ENCODE measurements at regions not wholly inside any gene's neighbourhood (a gene's known extent, or its start where the extent isn't known, plus 50 kb on each side); places are given as distances from the start of the nearest gene placed in this dataset.
A peak's percentile ranks its signal among the peaks of the same experiment; 100 is the strongest.

- DNase-seq (ENCODE audit: extremely low read depth in 1 of 2, low read depth in 1 of 2): no peak
Measured at GRCh38 chr6:150299873-150300485, 68.8 kb upstream of the IYD start.

DNA sequence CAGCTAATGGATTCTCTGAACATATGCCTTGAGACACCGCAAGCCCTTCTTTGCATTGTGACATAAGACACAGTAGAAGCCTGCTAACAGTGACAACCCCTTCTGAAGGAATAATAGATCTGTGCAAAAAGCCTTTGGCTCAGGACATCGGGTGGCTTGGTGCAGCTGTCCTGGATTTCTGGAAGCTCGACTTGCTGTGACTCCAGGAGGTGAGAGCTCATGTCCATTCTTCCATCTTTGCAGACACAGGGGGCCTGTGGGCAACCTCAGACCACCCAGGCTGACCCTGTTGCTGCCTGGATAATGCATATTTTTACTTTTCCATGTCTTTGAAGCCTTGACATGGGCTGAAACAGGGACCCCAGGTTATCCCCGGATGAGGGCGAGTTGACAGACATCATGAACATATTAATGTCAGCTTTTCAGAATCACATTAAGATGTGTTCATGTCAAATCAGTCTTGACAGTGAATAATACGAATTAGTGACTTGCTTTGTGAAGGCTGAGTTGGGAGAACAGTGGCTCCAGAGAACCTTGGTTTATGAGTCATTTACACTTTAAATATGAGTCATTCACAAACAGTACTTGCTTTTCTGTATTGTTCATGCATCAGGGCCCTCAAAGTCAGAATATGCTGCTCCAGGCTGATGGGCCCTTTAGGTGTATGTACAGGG lies 66.8 kb upstream of the IYD start:
- DNase-seq (ENCODE audit: extremely low read depth in 1 of 2, low read depth in 1 of 2): no peak

DNA sequence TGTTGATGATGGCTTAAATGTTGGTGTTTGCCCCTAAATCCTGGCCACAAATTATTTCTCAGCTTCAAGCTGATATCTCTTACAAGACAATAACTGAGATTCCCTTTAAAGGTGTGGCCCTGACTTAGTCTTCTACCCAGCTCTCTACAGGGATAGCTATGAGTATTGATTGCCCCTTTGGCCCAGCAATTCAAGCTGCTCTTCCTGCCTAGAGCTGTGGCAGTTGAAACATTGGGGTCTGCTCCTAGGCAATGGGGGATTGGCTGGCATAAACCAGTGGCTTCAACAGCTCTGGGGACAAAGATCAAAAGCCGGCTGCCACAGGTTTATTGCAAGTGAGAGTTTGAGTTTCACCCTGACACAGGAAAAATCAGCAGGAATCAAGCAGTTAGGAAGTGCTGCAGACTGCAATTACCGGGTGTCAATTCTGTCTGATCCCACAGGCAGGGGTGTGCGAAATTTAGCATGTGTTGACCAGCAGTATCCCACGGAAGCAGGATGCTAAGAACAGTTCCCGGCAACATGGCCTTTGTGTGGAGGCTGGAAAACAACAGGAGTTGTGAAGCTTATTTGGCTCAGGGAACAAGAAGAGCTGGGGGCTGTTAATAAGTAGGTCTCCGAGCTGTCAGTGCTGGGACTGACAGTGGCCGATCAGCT lies 66.2 kb upstream of the IYD start:
- no peak for DNase-seq (ENCODE audit: extremely low read depth in 1 of 2, low read depth in 1 of 2)

- DNase-seq (ENCODE audit: extremely low read depth in 1 of 2, low read depth in 1 of 2): no peak
Measured at GRCh38 chr6:150303256-150303655, 65.6 kb upstream of the IYD start.

DNA sequence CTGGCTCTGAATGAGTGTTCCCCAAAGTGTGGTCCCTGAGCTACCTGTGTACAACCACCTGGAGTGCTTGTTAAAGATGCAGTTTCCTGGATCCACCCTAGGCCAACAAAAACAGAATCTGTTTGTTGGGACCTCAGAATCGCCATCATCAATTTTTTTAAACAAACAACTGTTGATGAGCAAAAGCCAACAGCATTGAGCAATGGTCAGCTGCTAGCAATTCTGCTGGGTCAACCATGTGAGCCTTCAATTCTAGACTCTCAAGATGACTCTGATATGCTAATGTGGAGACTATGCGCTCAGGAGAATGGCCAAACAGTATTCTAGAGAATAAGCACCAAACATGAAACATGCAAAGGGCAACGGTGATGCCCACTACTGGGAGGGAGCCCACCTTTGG lies 64.4 kb upstream of the IYD start:
- no peak for DNase-seq (ENCODE audit: extremely low read depth in 1 of 2, low read depth in 1 of 2)

DNA sequence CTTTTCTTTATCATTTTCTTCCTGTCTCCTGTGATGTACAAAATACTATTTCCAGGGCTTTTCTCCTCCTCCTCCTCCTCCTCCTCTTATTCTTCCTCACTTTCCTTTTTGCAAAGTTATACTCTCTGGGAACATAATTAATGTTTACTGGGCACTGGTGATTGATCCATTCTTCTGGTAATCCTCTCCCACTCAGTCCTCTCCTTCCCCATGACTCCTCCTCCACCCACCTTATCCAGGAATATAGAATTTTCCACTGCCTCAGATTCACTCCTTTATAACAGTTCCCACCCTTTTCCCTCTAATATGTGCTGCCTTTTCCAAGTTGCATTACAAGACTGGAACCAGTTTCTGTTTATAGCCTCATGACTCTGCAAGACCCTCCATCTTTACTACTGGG lies 62.5 kb upstream of the IYD start:
- DNase-seq (ENCODE audit: extremely low read depth in 1 of 2, low read depth in 1 of 2): no peak

DNA sequence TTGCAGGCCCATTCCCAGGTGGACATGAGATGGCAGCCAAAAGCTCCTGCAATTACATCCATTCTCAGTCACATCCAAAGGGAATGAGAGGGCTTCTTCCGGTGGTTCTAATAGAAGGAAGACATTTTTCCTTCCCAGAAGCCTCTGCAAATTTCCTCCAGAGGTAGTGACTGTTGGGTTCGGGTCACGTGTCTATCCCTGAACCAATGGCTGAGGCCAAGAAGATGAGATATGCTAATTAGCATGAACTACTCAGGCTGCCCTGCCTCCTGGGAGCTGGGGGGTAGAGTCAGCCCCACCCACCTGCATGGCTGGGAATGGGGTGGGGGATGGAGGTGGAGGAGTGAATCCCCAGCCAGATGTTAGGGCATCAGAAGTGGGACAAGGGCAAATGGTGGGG lies 61.3 kb upstream of the IYD start:
- no peak for DNase-seq (ENCODE audit: extremely low read depth in 1 of 2, low read depth in 1 of 2)

GRCh38 chr6:150308812-150309645 lies 59.8 kb upstream of the IYD start:
- no peak for DNase-seq (ENCODE audit: extremely low read depth in 1 of 2, low read depth in 1 of 2)

DNA sequence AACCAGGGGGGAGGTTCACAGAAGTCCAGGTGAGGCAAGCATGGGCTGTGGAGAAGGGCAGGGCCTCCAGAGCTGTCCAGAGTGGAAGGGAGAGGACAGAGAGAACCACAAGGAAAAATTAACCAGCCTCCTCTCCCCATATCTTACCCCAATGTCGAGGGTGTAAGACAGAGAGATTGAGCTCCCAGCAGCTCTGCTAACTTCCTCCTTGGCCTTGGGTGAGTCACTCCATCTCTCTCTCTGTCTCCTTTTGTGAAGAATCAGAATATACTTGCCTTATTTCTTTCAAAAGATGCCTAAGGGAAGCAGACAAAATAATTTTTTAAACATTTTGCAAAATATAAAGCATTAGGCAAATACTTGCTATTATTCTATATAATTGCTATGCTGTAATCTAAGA lies 58.3 kb upstream of the IYD start:
- no peak for DNase-seq (ENCODE audit: extremely low read depth in 1 of 2, low read depth in 1 of 2)

- DNase-seq (ENCODE audit: extremely low read depth in 1 of 2, low read depth in 1 of 2): peak in 1 of 2 donors; percentile 12
Measured at GRCh38 chr6:150311149-150311944, 57.5 kb upstream of the IYD start.

DNA sequence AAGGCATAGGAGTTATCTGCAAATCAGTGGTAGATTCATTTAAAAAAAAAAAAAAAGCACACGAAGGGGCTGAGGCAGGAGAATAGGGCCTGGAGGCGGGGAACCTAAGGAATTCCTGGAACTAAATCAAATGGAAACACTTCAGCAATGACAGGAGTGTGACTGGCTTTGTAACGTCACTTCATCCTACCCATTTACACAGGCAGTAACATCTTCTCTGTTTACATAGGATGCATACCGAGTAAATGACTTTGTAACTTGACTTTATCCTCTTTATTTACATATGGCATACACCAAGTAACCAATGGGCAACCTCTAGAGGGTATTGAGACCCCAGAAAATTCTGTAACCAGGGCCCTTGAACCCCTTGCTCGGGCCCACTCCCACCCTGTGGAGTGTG lies 56.4 kb upstream of the IYD start:
- no peak for DNase-seq (ENCODE audit: extremely low read depth in 1 of 2, low read depth in 1 of 2)

DNA sequence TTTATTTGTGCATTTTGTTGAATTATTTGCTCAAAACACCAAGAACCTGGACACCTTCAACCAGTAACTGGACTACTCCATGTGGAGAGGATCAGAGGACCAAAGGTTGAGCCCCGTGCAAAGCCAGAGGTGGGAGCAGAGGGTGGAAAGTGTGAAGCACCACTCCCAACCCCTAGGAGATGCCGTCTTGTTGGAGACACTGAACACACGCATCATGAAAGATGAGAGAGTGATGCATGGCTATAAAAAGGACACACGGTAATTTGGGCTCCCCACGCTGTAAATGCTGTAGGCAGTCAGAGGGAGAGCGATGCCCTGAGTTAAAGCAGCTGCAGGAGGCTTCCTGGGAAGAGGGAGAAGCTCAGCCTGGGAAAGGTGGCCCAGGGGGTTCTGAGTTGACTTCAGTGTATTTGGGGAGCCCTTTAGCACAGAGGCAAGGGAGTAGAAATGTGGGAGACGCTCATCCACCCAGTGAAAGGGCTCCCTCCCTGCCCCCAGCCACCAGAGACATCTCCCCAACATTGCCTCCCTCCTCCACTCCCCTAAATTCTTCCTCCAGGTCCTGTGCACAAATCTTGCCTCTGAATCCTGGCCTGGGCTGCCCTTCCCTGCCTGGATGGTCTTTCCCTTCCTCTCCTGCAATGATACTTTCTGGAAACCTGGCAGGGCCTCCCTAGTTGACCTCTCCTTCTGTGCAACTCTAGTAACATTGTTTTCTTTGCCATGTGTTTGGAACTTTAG lies 55.8 kb upstream of the IYD start:
- DNase-seq (ENCODE audit: extremely low read depth in 1 of 2, low read depth in 1 of 2): no peak

GRCh38 chr6:150313781-150314180 lies 55.0 kb upstream of the IYD start:
- no peak for DNase-seq (ENCODE audit: extremely low read depth in 1 of 2, low read depth in 1 of 2)

GRCh38 chr6:150314230-150315188 lies 54.3 kb upstream of the IYD start:
- DNase-seq (ENCODE audit: extremely low read depth in 1 of 2, low read depth in 1 of 2): no peak

GRCh38 chr6:150315626-150316025 lies 53.2 kb upstream of the IYD start:
- no peak for DNase-seq (ENCODE audit: extremely low read depth in 1 of 2, low read depth in 1 of 2)

DNA sequence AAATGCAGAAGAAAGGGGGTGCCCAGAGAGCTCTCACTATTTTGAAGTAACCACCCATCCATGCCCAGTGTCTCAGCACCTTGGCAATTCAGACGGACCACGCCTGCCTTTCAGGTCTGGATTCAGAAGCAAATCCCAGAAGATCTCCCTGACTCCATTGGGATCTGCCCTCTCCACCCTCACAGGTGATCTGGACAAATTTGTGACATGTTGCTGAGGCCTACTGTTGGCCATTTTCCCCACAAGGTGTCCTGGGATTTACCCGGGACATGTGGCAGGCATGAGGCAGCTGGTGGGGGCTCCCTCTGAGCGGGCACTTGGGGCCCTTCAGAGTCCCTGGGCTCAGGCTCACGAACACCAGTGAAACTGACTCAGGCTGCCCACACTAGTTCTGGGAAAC lies 51.9 kb upstream of the IYD start:
- no peak for DNase-seq (ENCODE audit: extremely low read depth in 1 of 2, low read depth in 1 of 2)
